ENCODE measurements at regions not wholly inside any gene's neighbourhood (a gene's known extent, or its start where the extent isn't known, plus 50 kb on each side); places are given as distances from the start of the nearest gene placed in this dataset.
A peak's percentile ranks its signal among the peaks of the same experiment; 100 is the strongest.

- intact Hi-C loops (cut with DNase I, micrococcal nuclease): no loop called here
- ATAC-seq (no peak), DNase-seq (no peak)
Observed at GRCh38 chr10:62614389-62615157, 189.9 kb upstream of the ADO start.

GRCh38 chr10:62616885-62617590 lies 187.5 kb upstream of the ADO start:
- intact Hi-C loops (cut with DNase I, micrococcal nuclease): no loop called here
- no peak for DNase-seq
- no peak for ATAC-seq

GRCh38 chr10:62617652-62618051 lies 186.9 kb upstream of the ADO start:
- no peak for DNase-seq
- intact Hi-C loops (cut with DNase I, micrococcal nuclease): no loop called here
- ATAC-seq: no peak

GRCh38 chr10:62618054-62618453 lies 186.5 kb upstream of the ADO start:
- intact Hi-C loops (cut with DNase I, micrococcal nuclease): no loop called here
- ATAC-seq (no peak), DNase-seq (no peak)

GRCh38 chr10:62618576-62619412 lies 185.7 kb upstream of the ADO start:
- DNase-seq: peak in 1 of 2 donors; percentile 59
- peak; percentile 45 for ATAC-seq

GRCh38 chr10:62619413-62619738 lies 185.1 kb upstream of the ADO start:
- ATAC-seq (no peak), DNase-seq (no peak)
- intact Hi-C loops (cut with DNase I, micrococcal nuclease): no loop called here

More at GRCh38 chr10:62618576-62619412, 185.7 kb upstream of the ADO start:
- intact Hi-C loops (cut with DNase I, micrococcal nuclease): no loop called here

GRCh38 chr10:62620491-62620890 lies 184.0 kb upstream of the ADO start:
- ATAC-seq (no peak), DNase-seq (no peak)
- intact Hi-C loops (cut with DNase I, micrococcal nuclease): no loop called here

- intact Hi-C loops (cut with DNase I, micrococcal nuclease): no loop called here
- ATAC-seq (no peak), DNase-seq (no peak)
Observed at GRCh38 chr10:62623223-62623622, 181.3 kb upstream of the ADO start.

GRCh38 chr10:62625484-62625883 lies 179.0 kb upstream of the ADO start:
- DNase-seq (no peak), ATAC-seq (no peak)
- intact Hi-C loops (cut with DNase I, micrococcal nuclease): no loop called here

GRCh38 chr10:62626079-62626478 lies 178.4 kb upstream of the ADO start:
- intact Hi-C loops (cut with DNase I, micrococcal nuclease): no loop called here
- DNase-seq (no peak), ATAC-seq (no peak)

- ATAC-seq (no peak), DNase-seq (no peak)
- intact Hi-C loops (cut with DNase I, micrococcal nuclease): no loop called here
Observed at GRCh38 chr10:62626817-62627216, 177.7 kb upstream of the ADO start.

- ATAC-seq: no peak
- no peak for DNase-seq
- intact Hi-C loops (cut with DNase I, micrococcal nuclease): no loop called here
Observed at GRCh38 chr10:62627983-62628382, 176.5 kb upstream of the ADO start.

- intact Hi-C loops (cut with DNase I, micrococcal nuclease): no loop called here
- ATAC-seq: no peak
- no peak for DNase-seq
Observed at GRCh38 chr10:62631241-62631640, 173.3 kb upstream of the ADO start.

GRCh38 chr10:62632071-62632809 lies 172.3 kb upstream of the ADO start:
- ATAC-seq (peak; percentile 27), DNase-seq (peak; percentile 29 to 36)
- intact Hi-C loops (cut with DNase I, micrococcal nuclease): no loop called here

- ATAC-seq (no peak), DNase-seq (no peak)
- intact Hi-C loops (cut with DNase I, micrococcal nuclease): no loop called here
Observed at GRCh38 chr10:62633976-62634375, 170.5 kb upstream of the ADO start.

- intact Hi-C loops (cut with DNase I, micrococcal nuclease): no loop called here
- ATAC-seq (no peak), DNase-seq (no peak)
Observed at GRCh38 chr10:62634576-62634975, 169.9 kb upstream of the ADO start.

- ATAC-seq (no peak), DNase-seq (no peak)
- intact Hi-C loops (cut with DNase I, micrococcal nuclease): no loop called here
Observed at GRCh38 chr10:62635127-62635526, 169.4 kb upstream of the ADO start.

GRCh38 chr10:62636825-62637248 lies 167.7 kb upstream of the ADO start:
- ATAC-seq: no peak
- DNase-seq: no peak
- intact Hi-C loops (cut with DNase I, micrococcal nuclease): no loop called here

Measured in left colon (tissue), 2 donors.